ELF-1 (cell line): ENCODE measurements at regions not wholly inside any gene's neighbourhood (a gene's known extent, or its start where the extent isn't known, plus 50 kb on each side); places are given as distances from the start of the nearest gene placed in this dataset.

ENCODE experiments used
- DNase-seq: peaks from one replicate; pipeline ENCODE4 v3.0.0-alpha.2; 2016; ENCODE audit warnings: low read depth, low spot score

DNA sequence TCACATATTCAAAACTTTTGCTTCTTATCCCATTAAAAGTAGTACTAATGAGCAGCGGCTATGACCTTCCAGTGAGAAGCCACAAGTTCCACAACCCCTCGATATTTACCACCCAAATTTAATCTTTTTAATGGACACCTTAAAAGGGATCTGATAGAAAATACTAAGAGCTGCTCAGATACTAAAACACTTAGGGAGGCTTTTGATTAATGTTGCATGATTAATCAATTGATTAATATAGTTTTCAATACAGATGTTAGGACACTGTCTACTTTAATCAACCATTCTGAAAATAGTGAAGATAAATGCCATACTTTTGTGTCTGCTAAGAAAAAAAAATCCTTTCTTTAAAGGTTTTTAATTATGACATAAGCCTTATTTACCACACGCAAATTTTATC is 1312.8 kb upstream of the ACVR2A start:
- DNase-seq, result no peak

- DNase-seq, result no peak
Measured at GRCh38 chr2:146530886-146531285, 1313.9 kb upstream of the ACVR2A start.

DNA sequence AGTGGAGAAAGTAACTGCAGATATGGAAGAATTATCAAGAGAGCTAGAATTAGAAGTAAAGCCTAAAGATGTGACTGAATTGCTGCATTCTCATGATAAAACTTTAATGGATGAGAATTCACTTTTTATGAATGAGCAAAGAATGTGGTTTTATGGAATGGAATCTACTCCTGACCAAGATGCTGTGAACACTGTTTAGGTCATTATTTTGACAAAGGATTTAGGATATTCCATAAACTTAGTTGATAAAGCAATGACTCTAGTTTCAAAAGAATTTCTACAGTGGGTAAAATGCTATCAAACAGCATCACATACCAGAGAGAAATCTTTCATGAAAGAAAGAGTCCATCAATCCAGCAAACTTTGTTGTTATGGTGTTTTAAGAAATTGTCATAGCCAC is 1317.7 kb upstream of the ACVR2A start:
- no peak for DNase-seq

DNA sequence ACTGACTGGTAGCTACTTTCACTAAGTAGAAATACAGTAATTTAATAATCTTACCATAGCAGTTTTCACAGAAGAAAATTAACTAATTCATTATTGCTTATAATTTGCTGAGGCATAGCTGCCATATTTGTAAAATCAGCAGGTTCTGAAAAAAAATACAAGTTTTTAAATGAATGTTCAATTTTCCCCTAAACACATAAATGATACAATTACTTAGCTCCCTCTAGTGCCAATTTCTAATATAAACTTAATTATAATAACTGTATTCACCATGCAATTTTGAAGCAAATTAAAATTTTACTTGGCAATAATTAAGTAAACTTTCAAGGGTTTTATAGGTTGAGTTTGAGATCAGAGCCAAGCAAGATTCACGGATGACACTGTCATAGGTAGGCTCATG is 1321.6 kb upstream of the ACVR2A start:
- DNase-seq, result no peak

GRCh38 chr2:146506851-146507250 is 1338.0 kb upstream of the ACVR2A start:
- no peak for DNase-seq

GRCh38 chr2:146503366-146503765 is 1341.5 kb upstream of the ACVR2A start:
- no peak for DNase-seq

DNA sequence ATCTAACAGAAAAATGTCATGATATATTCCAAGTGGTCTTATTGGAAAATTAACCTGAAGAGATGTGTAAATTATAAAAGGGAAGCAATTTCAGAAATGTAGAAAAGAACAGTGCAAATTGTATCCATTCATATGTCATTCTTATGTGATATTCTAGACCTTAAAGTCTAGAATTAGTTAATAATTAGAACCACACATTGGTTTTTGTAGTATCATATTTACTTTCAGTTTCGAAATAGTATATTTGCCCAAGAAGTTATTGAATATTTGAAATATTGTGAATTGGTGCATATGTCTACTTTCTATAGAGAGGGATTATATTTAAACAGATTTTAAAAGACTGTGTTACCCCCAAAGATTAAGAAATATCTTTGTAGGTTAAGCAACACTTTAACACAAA is 1348.6 kb upstream of the ACVR2A start:
- DNase-seq, result no peak

DNA sequence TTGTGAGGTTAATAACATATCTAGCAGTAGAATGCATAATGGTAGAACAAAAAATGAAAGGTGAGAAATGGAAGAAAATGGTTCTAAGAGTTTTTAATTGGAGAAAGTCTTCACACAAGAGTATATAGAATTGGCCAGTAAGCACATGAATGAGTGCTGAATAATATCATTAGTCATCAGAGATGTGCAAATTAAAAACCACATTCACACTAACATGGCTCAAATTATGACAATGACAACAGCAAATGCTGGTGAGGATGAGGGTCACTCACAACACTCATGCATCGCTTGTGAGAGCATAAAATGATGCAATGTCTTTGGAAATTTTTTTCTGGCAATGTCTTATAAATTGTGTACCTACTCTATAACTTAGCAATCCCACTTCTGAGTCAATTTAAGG is 1355.4 kb upstream of the ACVR2A start:
- no peak for DNase-seq

- DNase-seq, result no peak
Measured at GRCh38 chr2:146481629-146482028, 1363.2 kb upstream of the ACVR2A start.

GRCh38 chr2:146477383-146477782 is 1367.4 kb upstream of the ACVR2A start:
- no peak for DNase-seq

GRCh38 chr2:146468578-146468977 is 1376.3 kb upstream of the ACVR2A start:
- DNase-seq, result no peak

DNA sequence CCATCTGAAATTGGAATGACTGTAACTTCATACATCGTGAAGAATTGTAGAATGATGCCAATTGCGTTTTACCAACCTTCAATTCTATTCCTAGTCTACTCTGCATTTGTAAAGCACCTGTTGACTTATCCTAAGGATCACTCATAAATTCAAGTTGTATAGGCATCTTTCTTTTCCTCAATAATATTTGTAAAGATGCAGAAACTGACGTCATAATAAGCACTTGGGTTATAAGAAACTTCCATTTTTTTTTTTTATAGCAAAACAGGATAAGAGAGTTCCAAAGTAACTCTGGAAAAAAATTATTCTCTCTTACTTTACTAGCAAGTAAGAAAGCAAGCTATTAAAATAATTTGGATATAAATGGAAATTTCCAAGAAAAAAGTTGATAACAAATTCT is 1377.4 kb upstream of the ACVR2A start:
- no peak for DNase-seq

- no peak for DNase-seq
Measured at GRCh38 chr2:146465460-146465859, 1379.4 kb upstream of the ACVR2A start.

DNA sequence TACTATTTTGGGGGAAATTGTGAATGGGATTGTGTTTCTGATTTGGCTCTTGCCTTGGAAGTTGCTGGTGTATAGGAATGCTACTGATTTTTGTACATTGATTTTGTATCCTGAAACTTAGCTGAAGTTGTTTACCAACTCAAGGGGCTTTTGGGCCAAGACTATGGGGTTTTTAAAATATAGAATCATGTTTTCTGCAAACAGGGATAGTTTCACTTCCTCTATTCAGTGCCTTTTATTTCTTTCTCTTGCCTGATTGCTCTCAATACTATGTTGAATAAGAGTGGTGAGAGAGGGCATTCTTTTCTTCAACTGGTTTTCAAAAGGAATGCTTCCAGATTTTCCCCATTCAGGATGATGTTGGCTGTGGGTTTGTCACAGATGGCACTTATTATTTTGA is 1383.8 kb upstream of the ACVR2A start:
- no peak for DNase-seq

DNA sequence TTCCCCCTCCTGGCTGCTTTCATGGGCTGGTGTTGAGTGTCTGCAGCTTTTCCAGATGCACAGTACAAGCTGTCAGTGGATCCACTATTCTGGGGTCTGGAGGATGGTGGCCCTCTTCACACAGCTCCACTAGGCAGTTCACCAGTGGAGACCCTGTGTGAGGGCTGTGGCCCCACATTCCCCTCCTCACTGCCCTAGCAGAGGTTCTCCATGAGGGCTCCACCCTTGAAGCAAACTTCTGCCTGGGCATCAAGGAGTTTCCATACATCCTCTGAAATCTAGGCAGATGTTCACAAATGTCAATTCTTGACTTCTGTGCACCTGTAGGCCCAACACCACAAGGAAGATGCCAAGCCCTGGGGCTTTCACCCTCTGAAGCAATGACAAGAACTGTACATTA is 1386.2 kb upstream of the ACVR2A start:
- DNase-seq, result no peak

GRCh38 chr2:146457221-146457620 is 1387.6 kb upstream of the ACVR2A start:
- no peak for DNase-seq

- DNase-seq, result no peak
Measured at GRCh38 chr2:146455325-146455724, 1389.5 kb upstream of the ACVR2A start.

DNA sequence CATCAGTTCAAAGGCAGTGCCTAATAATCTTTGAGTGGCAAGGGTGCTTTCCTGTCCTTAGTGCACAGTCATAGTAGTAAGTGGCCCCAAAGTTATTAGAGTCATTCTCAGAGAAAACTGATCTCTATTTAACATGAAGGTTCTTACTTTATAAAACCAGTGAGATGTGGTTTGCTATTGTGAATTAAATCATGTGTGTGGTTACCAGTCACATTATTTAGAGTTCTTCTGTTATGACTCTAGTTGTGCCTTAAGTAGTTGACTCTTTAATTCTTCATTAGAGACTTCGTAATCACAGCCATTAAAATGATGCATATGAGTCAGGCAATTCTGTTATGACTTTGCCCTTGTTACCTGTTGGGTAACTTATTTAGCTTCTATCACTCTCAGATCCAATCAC is 1392.9 kb upstream of the ACVR2A start:
- no peak for DNase-seq

- no peak for DNase-seq
Measured at GRCh38 chr2:146450131-146450530, 1394.7 kb upstream of the ACVR2A start.

DNA sequence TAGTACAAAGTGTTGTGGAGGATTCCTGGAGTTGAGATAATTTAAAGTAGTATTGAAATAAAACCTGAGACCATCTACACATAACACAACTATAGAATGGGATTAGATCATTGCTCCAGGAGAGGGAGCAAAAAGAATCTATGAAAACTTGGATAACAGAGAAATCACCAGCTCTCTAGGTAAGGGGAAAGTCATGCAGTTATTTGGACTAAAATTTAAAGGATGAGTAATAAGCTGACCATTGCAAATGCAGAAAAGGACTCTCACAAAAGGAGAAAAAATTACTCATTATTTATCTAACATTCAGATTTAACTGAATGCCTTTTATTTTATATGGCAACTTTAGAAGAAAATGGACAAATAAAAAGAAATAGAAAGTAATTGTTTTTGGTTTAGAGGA is 1399.8 kb upstream of the ACVR2A start:
- no peak for DNase-seq

- no peak for DNase-seq
Measured at GRCh38 chr2:146444085-146444484, 1400.7 kb upstream of the ACVR2A start.

DNA sequence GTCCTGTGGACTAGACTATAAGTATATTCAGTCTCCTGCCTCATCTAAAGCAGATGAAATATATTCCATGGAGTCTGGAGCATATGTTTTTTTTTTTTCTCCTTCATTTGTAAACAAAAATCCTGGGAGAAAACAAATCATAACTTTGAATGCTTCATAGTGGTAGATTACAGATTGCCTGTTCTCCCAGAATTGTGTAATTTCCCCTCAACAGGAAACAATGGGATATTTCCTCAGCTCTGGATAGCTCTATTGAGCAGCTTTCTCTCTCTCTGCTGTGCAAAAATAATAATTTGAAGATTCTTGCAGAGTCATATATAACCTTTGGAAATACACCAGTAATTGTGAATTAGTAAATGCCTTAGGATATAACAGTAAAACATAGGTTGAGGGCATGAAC is 1406.6 kb upstream of the ACVR2A start:
- DNase-seq, result no peak

- DNase-seq, result no peak
Measured at GRCh38 chr2:146437712-146438111, 1407.1 kb upstream of the ACVR2A start.

DNA sequence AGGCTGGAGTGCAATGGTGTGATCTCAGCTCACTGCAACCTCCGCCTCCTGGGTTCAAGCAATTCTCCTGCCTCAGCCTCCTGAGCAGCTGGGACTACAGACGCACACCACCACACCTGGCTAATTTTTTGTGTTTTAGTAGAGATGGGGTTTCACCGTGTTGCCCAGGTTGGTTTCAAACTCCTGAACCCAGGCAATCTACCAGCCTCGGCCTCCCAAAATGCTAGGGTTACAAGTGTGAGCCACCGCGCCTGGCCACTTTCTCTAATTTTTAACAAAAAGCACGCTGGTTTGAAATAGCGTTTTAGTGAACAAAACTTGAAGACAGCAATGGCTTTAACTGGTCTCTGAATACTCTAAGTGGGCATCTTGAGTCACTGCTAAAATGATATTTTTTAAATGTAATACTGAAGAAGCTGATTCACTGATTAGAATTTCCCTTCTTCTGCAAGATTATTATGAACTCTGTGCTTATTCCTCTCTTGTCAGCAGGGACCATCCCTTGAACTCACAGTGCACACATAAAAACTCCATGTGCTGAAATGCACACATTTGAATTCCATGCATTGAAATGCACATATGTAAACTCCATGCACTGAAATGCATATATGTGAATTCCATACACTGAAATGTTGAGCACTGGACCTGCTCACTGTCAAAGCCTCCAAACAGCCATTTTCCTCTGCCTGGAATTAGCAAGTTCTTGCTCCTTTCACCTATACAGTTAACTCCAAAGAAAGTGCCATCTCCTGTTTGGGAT is 1411.5 kb upstream of the ACVR2A start:
- no peak for DNase-seq
